ENCODE measurements at regions not wholly inside any gene's neighbourhood (a gene's known extent, or its start where the extent isn't known, plus 50 kb on each side); places are given as distances from the start of the nearest gene placed in this dataset.

DNA sequence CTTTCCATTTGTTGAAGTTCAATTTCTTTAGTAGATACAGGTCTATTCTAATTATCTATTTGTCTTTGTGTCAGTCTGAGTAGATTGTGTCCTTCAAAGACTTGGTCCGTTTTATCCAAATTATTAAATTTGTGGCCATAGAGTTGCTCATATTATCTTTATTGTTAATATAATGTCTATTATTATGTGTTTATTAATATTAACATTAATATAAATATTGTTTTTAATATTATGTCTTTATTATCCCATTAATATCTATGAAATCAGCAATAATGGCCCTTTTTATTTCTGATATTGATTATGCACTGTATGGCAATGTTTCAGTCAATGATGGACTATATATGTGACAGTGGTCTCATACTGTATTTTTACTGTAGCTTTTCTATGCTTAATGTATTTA is 2067.3 kb upstream of the AGA start:
- DNase-seq: no peak

DNA sequence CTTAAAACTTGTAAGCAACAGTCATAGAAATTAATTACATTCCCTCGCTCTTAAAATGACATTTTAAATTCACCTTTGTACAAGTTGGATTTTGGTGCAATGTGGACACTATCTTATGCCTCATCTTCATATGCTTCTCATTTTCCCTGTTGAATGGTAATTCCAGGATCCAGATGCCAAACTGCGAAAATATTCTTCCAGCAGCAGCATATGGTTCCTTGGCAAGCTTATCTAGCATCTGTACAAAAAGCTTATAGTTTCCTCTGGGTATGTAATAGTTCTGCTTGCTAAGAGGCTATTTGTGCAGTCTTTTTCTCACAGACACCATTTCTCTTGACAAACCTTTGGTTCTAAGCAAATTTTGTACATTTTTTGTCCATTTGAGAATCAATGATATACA is 2079.7 kb upstream of the AGA start:
- no peak for DNase-seq

DNA sequence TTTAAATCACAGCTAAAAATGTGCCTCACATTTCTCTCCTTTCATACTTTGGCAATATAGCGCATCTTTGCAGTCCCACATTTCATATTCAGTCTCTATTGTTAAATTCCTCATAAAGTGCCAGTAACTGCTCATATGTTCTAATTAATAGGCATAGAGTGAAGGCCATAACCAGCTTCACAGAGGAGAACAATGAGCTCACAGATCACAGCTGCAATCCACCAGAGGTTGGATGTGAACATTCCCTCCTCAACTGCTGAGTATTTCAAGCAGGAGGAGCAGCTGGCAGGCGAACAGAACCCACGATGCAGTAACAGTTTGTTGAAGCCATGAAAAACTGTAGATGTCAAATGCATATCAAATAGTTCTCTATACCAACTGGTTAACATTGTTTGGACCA is 2088.7 kb upstream of the AGA start:
- no peak for DNase-seq

DNA sequence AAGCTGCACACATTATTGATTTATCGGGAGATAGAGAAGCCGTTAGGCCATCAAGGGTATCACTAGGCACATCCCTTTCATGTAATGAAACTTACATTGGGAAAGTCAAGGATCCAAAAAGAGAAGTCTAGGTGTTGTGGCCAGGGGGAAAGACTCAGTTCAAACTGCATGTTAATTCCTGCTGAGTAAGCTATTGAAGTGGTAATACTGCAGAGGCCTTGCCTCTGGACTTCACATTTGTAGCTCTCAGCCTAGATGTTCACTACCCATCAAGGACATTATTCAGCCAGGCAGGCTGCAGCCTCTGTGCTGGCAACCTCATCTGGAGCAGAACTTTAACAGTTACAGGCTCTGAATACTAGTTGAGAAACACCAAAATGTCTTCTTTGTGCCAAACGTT is 2094.5 kb upstream of the AGA start:
- DNase-seq: no peak

DNA sequence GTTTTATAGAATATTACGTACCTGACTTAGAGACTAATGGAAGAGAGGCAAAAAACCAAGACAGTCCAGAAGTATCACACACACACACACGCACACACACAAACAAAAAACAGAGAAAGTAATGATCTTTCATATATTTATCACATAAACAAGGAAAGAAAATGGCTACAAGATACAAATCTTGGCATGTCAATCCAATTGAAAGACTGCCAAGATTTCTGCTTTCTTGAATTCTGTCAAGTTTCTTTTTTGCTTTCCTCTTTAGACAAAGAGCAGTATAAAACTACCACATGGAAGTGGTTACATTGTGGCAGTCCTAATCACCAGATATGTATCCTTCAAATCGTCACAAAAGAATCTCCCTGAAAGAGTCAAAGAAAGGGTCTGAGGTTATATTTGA is 2097.4 kb upstream of the AGA start:
- no peak for DNase-seq

DNA sequence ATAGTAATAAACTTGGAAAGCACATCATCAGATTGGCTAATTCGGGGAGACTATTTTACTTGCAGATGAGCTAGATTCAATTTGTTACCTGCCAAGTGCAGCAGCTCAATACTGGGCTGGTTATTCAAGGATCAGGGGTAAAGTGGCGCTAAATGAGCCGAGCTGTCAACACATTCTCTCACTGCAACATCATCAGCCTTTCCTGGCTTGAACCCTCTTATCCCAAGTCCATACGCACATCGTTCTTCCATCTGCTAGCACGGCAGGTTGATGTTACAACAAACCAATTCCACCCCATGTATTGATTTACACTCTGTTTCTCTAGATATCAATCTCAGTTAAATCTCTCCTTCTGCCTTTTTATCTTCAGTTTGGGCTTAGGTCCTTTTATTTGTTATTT is 2101.5 kb upstream of the AGA start:
- no peak for DNase-seq

DNA sequence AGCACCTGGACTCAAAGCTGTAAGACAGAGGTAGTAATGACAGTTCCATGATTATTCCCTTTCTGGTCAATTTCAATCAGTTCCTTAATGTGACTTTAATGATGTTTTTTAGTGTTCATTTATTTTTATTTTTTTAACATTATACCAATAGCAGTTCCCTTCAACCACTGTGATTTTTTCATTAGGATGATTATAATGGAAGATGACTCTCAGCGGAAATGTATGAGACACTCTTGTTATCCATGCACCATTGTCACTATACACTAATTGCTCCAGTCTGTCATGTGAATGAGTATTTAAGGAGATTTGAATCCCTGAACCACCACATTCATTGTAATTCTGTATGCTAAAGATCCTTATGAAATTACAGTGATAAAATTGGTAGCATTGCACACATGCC is 2102.3 kb upstream of the AGA start:
- no peak for DNase-seq

DNA sequence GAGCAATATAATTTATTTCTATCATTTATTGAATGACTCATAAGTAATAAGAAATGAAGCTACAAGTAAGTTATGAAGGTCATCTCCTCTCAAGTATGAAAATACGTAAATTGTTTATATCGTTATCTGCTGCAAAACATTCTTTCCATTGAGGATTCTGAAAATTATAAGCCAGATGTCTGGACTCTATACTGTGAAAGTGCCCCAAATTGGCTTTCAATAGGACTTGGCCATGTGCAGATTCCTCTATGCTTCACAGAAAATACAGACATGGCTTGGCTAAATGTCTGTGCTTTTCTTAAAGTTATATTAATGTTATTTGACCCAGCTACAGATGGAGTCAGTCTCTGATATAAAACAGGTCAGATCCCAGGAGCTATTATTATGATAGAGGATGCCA is 2109.9 kb upstream of the AGA start:
- no peak for DNase-seq

DNA sequence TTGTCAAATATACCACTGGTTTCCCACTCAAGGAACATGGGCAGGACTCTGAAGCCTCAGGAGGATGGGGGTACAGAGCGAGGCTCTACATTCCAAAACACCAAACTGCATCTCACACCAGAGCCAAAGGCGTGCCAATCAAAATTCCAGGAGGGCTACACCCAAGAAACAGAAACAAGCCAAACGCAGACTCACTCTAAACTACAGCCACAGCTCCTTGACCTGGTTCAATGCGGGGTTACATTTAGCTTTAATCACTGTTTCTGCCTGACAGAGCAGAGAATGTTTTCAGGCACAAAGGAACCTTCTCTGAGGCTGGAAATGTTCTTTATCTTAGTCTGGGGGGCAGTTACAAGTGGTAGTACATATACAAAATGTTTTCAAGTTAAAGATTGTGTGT is 2121.5 kb upstream of the AGA start:
- DNase-seq: no peak

DNA sequence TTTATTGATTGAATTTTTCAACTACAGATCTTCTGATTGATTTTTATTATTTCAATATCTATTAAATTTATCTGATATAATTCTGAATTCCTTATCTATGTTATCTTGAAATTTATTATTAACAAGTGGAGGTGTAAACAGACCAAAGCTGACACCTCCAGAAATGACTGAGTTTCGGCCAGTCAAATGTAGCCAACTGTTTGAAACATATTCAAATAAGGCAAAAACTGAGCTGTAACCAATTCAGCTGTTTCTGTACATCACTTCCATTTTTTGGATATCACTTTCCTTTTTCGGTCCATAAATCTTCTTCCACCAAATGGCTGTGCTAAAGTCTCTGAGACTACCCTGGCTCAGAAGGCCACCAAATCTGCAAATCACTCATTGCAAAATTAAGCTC is 2127.3 kb upstream of the AGA start:
- no peak for DNase-seq

DNA sequence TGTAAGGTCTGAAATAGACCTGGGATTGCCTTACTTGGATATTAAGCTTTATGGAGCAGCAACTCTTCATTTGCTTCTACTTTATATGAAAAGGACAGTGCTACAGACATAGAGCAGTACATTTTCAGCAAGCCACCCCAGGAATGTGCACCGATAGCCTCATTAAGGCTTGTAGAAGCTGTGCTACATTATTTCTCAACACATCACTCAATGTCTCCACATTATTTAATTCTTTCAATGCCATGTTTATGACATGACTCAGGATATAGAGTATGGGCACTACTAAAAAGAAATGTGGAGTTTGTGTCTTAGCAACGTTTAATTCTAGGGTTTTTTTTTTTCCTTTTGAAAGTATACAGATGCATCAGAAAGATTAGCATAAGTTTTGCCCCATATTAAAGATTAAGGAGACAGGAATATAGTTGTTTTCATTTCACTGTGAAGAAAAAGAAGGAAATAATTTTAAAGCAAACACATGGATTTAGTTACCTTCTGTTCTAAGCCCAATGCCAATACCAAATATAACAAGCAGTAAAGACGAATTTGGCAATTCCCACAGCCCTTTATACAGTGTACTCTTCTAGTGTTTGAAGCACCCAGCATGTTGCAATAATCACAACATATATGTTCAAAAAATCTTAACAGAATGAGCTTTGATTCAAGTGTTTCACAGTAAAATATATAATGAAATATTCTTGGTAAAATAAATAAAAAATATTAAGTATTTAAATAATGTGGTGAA is 2140.1 kb upstream of the AGA start:
- no peak for DNase-seq

DNA sequence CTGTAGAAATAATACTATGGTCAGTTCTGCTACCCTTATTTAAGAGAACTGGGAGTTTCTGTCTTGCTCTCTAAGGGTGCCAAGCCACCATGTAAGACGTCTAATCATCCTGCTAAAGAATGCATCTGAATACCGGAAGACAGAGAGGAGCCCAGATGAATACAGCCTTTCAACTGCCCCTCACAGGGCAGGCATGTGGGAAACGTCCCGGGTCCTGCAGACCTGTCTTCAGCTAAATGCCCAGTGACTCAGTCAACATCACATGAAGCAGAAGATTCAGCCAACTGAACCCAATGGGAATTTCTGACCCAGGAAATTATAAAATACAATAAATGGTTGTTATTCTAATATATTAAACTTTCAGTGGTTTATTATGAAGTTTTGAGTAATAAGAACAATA is 2141.0 kb upstream of the AGA start:
- DNase-seq: no peak

DNA sequence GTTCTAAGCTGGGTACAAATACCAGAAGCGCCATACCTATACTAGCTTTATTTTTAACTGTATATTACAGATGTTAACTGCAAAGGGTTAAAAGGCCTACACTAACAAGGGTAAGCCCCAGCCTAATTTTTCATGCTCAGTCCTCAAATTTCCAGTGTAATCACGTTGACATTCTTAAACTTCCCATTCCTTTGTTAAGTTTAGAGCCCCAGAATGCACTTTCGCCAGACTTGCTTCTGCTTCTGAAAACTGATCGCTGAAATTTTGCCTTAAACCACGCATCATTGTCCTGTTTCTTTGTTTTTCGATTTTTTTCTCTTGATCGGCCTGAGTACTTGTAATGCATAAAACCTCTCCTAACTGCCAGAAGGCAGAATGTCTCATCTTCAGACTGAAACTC is 2141.9 kb upstream of the AGA start:
- DNase-seq: no peak

DNA sequence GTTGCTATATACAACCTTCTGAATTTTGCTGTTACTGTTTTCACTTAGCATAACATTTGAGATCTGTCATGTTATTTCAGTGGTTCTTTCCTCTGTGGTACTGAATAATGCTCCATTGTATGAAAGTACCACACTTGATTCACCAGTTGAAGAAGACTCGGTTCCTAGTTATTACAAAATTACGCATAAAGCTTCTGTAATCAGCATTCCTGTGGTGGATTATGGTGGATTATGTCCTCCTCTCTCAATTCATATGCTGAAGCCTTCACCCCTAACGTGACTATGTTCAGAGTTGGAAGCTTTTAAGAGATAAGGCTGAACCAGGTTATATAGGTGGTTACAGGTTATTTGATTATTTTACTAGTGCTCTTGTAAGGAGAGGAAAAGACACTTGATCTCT is 2143.5 kb upstream of the AGA start:
- peak; percentile 9 for DNase-seq

DNA sequence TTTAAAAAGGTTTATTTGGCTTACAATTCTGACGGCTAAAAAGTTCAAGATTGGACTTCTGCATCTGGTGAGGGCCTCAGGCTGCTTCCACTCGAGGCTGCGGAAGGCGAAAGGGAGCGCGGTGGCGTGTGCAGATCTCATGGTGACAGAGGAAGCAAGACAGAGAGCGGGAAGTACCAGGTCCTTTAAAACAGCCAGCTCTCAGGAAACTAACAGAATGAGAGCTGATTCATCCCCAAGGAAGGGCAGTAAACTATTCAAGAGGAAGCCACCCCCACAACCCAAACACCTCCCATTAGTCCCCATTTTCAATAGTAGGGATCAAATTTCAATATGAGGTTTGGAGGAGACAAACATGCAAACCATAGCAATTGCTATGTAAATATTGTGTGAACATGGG is 2144.2 kb upstream of the AGA start:
- no peak for DNase-seq

DNA sequence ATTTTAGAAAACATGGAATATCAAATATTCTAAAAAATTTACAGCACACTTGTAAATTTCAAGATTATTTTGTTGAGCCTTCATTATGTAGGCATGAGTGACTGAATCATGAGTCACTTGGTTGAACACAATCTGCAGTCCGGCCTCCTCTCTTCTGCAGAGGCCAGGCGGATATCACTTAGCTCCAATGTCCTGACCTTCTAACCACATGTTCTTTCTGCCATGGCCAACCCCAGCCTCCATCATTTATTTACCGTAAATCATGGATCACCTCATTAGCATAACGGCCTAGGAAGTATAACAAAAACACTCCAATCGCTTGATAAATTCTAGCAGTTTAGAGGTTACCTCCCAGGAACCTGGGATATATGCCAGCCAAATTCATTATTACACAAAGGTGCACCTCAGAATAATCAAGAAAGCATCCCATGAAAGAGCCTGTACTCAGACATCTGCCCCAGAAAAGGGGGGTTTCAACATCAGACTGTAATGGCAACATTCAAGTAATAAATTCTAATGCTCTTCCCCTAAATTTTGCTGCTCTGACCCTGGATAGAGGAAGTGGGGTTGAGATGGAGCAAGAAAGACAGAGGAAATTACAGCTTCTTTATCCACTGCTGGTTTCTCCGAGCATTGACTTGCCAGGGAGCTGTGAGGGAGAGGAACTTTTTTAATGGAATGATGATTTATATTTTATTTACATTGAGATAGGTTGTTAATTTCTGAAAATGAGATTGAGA is 2153.6 kb upstream of the AGA start:
- DNase-seq: no peak

DNA sequence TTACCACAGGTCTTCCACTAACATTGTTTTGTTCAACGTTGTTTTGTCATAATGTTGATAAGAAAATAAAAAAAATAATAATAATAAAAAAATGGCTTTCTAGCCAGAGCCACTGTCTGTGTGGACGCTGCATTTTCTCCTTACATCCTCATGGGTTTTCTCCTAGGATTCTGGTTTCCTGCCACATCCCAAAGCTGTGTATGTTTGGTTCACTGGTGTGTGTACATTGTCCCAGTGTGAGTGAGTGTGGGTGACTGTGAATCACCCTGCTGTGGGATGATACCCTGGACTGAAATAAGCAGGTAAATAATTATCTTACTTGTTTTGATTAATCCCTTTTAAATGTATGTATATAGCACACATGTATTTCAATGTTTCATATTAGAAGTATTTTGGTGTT is 2154.4 kb upstream of the AGA start:
- DNase-seq: no peak

DNA sequence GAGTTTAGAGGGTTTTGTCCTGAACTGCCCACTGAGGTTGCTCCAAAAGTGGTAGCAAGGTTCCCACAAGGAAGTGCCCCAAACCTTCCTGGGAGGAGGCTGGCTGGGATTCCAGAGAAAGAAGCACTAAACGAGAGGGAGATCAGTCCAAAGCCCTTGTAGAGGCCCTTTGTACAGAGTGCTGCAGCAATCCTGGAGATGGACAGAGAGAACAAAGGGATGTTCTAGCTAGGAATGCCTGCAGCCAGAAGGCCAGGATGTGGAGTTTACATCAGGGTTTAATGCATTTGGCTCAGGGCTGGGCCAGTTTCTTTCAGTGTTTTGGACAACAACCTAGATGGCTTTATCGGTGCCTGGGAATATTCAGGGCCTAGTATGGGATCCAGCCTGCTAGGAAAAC is 2155.1 kb upstream of the AGA start:
- DNase-seq: no peak

DNA sequence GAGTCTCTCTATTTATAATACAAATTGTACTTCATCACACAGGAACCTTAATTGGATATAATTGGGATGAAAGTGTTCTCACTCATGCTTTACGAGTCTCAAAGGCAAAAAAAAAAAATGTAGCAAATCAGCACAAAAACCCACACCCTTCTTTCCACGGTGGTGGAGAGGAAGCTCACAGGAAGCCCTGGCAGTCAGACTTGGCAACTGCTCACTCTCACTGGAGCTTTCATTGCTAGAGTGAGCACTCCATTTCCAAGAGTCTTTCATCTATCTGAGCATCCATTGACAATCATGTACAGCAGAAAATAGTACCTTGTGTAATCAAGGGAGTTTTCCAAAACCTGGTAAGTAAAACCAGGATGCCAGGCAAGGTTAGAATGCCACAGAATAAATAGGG is 2159.4 kb upstream of the AGA start:
- no peak for DNase-seq

DNA sequence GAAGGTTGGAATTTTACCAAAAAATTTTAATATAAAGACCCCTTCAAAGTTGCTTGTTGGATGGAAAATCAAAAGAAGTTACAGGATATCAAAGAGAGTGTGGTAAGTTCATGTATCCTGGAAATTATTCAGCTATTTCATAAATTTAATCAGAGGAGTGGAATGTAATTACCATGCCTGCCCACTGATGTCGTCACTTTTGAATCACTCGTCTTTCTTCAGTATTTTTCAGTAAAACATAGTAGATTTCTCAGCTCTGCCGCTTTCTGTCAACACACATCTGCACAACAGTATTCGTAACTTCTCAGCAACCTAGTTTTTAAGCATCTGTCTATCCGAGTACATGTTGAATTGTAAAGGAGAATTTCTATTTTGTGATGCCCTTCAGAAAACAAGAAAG is 2163.0 kb upstream of the AGA start:
- no peak for DNase-seq

DNA sequence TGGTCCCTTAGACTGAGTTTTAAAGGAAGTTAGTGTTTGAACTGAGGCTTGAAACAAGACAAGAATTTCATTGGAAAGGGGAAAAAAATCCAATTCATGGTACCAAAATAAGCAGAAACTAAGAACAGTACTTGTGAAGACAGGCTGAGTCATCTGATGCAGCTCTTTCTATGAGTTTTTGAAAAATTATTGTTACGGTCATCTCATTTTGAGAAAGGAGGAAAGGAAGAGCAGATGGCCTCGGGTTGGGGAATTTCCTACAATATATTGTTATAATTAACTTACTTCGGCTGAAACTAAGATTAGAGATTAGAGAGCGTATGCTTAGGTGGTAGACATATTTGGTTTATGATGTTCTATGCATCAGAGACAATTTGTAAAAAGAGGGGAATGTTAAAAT is 2164.8 kb upstream of the AGA start:
- no peak for DNase-seq

DNA sequence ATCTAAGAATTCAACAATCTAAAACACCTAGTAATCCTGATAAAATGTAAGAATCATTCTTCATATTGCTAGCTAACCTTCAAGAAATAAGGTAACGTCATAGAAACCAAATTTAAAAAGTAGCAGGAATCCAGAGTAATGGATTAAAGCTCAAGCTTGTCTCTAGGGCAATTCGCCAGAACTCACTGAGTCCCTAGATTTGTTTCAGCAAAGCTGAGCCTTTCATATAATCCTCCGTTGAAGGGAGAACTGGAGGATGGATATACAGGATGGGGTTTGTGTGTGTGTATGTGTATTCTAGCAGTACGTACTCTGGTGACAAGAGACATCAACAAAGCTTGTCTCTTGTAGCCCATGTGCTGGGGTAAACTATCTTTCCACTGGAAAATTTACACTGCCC is 2173.5 kb upstream of the AGA start:
- no peak for DNase-seq

DNA sequence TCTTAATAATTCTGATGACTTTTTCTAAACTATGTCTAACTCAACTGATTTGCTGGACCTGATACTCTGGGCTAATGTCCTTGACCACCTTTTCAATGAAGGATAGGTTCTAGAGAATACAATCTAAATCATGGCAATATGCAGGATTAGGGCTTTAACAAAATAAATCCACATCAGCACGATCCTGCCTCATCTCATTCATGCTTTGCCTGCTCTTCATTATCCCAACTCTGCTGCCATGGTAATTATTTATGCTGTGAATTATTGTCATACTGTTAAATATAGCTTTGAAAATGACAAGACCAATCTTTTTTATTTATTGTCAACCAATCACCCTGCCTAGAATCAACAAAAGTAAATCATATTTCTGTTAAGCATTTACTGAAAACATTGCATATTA is 2176.7 kb upstream of the AGA start:
- no peak for DNase-seq

DNA sequence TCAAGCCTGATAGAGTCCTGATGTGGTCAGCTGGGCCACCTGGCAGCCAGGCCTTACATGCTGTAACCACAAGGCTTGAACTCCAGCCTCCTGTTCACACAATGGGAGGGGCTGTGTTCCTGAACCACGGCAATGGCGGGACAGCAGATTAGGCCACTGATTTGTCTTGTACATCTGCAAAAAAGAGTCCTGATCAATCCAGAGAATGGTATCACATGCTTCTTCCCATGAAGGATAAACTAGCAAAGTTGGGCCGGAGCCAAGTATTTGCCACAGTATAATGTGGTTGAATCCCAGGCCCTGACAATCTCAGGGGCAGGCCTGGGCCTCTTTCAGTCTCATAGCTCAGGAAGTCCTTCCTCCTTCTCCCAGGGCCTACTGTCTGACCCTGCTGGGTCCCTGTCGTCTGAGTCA is 2182.5 kb upstream of the AGA start:
- DNase-seq: no peak

DNA sequence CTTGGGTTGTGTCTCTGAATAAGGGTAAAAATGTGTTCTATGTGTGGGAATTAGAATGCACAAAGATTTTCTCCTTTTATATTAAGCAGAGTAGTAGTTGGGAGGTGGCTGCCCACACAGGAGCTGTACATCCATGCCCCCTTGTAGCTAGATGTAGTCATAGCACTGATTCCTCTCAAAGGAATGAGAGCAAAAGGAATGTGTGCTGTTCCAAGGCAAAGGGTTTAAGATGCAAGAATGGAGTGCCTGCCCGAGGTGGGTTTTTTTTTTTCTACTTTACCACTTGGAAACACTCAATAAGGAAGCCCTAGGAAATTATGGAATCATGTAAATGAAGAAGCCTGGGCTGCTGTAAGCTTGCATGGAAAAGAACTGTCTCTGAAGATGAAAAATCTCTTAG is 2183.2 kb upstream of the AGA start:
- DNase-seq: no peak
